ENCODE measurements at regions not wholly inside any gene's neighbourhood (a gene's known extent, or its start where the extent isn't known, plus 50 kb on each side); places are given as distances from the start of the nearest gene placed in this dataset.

DNA sequence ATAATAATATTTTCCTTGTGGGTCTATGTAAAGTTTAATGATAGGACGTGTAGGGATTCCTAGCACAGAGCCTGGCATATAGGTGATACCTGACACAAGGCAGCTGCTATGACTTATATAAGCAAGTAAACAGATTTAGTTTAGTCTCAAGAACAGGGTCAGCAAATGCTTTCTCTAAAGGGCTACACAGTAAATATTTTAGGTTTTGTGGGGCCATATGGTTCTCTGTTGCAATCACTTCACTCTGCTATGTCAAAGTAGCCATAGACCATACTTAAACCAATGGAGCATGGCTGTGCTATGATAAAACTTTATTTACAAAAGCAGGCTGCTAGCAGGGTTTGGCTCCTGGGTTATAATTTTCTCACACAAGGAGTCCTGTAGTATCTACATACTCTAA is 204.8 kb upstream of the KLF4 start:
- no peak for TF ChIP-seq HNF4A (conservative IDR thresholded peaks at IDR 0.05)
- no peak for TF ChIP-seq RXRA (IDR thresholded peaks at IDR 0.05)
- 84% methylated on average over 1 of the region's 1 CpG for whole genome bisulfite sequencing
- no peaks in the 10 kb centered on the region for H3K36me3 ChIP-seq (ENCODE audit: control insufficient read depth in 4 of 4, insufficient read depth in 3 of 4, low read depth in 1 of 4, low read length in 3 of 4)
- H3K4me3 ChIP-seq (ENCODE audit: low read depth in 1 of 3, low read length in 3 of 3) = no peak overlapping the region
- DNase-seq (ENCODE audit: low spot score) = no peak
- H3K4me1 ChIP-seq (ENCODE audit: control insufficient read depth in 4 of 4, insufficient read depth in 4 of 4, low read length in 3 of 4) = no peaks in the 10 kb centered on the region
- H3K9me3 ChIP-seq (ENCODE audit: control insufficient read depth in 4 of 4, low read length in 3 of 4) = peaks cover 0 to 3% (median under 1%) of the 10 kb centered on the region in 4 donors
- H3K9ac ChIP-seq (ENCODE audit: low read depth in 1 of 2, low read length in 2 of 2) = no peak overlapping the region
- H3K27ac ChIP-seq (ENCODE audit: low read depth in 1 of 2, low read length in 2 of 2) = no peak overlapping the region
- H3K27me3 ChIP-seq (ENCODE audit: control insufficient read depth in 4 of 4, insufficient read depth in 4 of 4, low read length in 3 of 4) = no peaks in the 10 kb centered on the region

DNA sequence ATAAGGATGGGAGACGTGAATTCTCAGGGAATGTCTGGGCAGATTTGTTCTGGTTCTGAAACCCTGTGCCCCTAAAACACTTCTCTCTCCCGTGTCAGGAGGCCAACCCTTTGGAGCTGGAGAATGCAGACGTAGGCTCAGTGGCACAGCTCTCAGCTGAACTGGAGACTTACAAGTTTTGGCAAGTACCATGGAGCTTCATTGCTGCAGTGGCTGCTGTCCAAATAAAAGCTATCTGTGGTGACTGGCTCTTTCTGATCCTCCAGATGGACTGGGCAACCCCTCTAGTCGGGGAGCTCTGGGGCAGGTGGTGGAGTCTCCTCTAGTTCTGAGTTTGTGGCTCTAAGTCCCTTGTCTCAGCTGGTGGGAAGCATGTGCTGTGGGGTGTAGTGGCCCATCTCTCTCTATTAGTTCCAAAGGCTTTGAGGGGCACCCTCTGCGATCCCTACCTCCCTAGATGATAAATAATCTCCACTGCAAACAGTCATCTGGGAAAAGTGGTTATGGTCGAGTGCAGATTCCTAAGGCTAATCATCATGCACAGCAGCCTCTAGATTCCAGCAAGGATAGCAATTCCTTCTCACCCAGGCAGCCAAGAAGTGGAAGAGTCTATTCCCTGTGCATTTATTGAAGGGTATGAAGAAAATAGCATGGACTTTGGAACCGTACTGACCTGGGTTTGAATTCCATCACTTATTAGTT is 204.2 kb upstream of the KLF4 start:
- H3K9me3 ChIP-seq (ENCODE audit: control insufficient read depth in 4 of 4, low read length in 3 of 4) = peaks cover 0 to 5% (median 2%) of the 10 kb centered on the region in 4 donors
- no peak for DNase-seq (ENCODE audit: low spot score)
- no peak overlapping the region for H3K9ac ChIP-seq (ENCODE audit: low read depth in 1 of 2, low read length in 2 of 2)
- H3K4me1 ChIP-seq (ENCODE audit: control insufficient read depth in 4 of 4, insufficient read depth in 4 of 4, low read length in 3 of 4) = no peaks in the 10 kb centered on the region
- H3K4me3 ChIP-seq (ENCODE audit: low read depth in 1 of 3, low read length in 3 of 3) = no peak overlapping the region
- TF ChIP-seq TAF1 (conservative IDR thresholded peaks at IDR 0.05) (no peak), RXRA (IDR thresholded peaks at IDR 0.05) (no peak), NR2F2 (IDR thresholded peaks at IDR 0.05) (no peak), RAD21 (IDR thresholded peaks at IDR 0.05) (no peak), HNF4G (IDR thresholded peaks at IDR 0.05) (no peak), JUND (IDR thresholded peaks at IDR 0.05) (no peak), EGR1 (IDR thresholded peaks at IDR 0.05; ENCODE audit: low read depth in 2 of 2) (no peak), YY1 (IDR thresholded peaks at IDR 0.05) (no peak), SP1 (IDR thresholded peaks at IDR 0.05) (no peak), FOXA2 (IDR thresholded peaks at IDR 0.05) (no peak), FOXA1 (IDR thresholded peaks at IDR 0.05) (no peak), CTCF (IDR thresholded peaks at IDR 0.05; ENCODE audit: low read depth, low read length, missing input control) (no peak), ZBTB33 (IDR thresholded peaks at IDR 0.05) (no peak), GABPA (IDR thresholded peaks at IDR 0.05 in 1 of 2, conservative IDR thresholded peaks at IDR 0.05 in 1 of 2) (no peak), HNF4A (conservative IDR thresholded peaks at IDR 0.05) (no peak)
- TF ChIP-seq, protein P1, sequence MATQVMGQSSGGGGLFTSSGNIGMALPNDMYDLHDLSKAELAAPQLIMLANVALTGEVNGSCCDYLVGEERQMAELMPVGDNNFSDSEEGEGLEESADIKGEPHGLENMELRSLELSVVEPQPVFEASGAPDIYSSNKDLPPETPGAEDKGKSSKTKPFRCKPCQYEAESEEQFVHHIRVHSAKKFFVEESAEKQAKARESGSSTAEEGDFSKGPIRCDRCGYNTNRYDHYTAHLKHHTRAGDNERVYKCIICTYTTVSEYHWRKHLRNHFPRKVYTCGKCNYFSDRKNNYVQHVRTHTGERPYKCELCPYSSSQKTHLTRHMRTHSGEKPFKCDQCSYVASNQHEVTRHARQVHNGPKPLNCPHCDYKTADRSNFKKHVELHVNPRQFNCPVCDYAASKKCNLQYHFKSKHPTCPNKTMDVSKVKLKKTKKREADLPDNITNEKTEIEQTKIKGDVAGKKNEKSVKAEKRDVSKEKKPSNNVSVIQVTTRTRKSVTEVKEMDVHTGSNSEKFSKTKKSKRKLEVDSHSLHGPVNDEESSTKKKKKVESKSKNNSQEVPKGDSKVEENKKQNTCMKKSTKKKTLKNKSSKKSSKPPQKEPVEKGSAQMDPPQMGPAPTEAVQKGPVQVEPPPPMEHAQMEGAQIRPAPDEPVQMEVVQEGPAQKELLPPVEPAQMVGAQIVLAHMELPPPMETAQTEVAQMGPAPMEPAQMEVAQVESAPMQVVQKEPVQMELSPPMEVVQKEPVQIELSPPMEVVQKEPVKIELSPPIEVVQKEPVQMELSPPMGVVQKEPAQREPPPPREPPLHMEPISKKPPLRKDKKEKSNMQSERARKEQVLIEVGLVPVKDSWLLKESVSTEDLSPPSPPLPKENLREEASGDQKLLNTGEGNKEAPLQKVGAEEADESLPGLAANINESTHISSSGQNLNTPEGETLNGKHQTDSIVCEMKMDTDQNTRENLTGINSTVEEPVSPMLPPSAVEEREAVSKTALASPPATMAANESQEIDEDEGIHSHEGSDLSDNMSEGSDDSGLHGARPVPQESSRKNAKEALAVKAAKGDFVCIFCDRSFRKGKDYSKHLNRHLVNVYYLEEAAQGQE (IDR thresholded peaks at IDR 0.05) = no peak
- TF ChIP-seq, protein P2, sequence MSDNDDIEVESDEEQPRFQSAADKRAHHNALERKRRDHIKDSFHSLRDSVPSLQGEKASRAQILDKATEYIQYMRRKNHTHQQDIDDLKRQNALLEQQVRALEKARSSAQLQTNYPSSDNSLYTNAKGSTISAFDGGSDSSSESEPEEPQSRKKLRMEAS (IDR thresholded peaks at IDR 0.05) = no peak
- TF ChIP-seq, protein P3, sequence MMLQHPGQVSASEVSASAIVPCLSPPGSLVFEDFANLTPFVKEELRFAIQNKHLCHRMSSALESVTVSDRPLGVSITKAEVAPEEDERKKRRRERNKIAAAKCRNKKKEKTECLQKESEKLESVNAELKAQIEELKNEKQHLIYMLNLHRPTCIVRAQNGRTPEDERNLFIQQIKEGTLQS (IDR thresholded peaks at IDR 0.05) = no peak
- 77% methylated on average over 7 of the region's 7 CpGs for WGBS
- H3K27ac ChIP-seq (ENCODE audit: low read depth in 1 of 2, low read length in 2 of 2) = no peak overlapping the region
- H3K27me3 ChIP-seq (ENCODE audit: control insufficient read depth in 4 of 4, insufficient read depth in 4 of 4, low read length in 3 of 4) = no peaks in the 10 kb centered on the region
- no peaks in the 10 kb centered on the region for H3K36me3 ChIP-seq (ENCODE audit: control insufficient read depth in 4 of 4, insufficient read depth in 3 of 4, low read depth in 1 of 4, low read length in 3 of 4)
